IPS-NIHi7 (cell line): ENCODE measurements at regions not wholly inside any gene's neighbourhood (a gene's known extent, or its start where the extent isn't known, plus 50 kb on each side); places are given as distances from the start of the nearest gene placed in this dataset.

Experiments used
- DNase-seq: peaks from one replicate; pipeline ENCODE4 v3.0.0; 2012; ENCODE audit warnings: mixed read lengths; ENCODE audit errors: extremely low spot score

- no peak for DNase-seq
Observed at GRCh38 chr1:209326076-209326475, 257.4 kb upstream of the CAMK1G start.

- no peak for DNase-seq
Observed at GRCh38 chr1:209326831-209327230, 256.7 kb upstream of the CAMK1G start.

DNA sequence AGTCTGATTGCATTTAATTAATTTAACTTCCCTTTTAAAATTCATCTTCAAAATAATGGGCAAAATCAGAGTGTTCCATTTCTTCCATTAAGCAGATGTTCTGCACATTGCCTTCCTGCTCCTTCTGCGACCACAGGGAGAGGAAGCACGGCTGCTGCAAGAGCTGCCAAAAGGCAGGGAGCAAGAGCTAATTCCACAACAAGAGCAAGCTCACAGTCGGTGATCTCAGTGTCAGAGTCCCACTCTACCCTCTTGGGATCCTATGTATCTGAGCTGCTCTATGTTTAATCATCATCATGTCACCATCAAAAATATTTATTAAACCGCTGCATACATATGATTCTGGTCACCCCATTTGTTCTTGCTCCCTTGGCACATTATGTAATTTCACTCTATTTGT lies 255.3 kb upstream of the CAMK1G start:
- DNase-seq = no peak

DNA sequence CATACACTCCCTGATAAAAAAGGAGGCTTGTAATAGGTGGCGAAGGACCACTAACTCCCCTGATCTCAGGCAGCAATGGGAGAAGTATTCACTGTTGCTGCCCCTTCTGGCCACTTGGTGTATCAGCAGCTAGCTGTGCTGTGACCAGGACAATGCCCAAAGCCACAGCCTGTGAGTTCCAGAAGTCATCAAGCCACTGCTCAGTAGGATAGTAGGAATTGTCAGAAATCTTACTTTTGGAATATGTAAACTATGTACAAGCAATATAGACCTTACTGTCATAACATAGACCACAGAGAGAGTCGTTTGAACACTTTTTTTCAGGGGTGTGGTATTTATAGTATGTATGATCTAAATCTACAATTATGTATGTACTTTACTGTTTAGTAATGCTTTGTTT lies 248.3 kb upstream of the CAMK1G start:
- DNase-seq = peak; percentile 86

DNA sequence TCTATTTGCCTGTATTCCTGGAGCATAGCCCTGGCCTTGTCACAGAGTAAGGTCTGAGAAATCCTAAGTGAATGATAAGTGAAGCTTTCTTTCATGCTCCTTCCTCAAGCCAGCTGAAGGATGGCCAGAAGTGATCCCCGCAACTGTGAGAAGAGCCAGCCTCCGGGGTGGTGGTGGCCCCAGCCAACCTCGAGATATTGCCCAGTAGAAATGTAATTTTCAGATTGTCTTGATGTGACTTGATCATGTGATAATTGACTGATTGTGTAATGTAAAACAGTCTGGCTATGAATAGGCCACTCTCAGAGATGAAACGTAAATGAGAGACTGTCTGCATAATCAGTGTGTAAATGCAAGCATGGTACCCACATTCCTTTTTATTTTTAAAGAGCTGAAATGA lies 242.4 kb upstream of the CAMK1G start:
- no peak for DNase-seq

GRCh38 chr1:209341673-209342420 lies 241.7 kb upstream of the CAMK1G start:
- DNase-seq = no peak

DNA sequence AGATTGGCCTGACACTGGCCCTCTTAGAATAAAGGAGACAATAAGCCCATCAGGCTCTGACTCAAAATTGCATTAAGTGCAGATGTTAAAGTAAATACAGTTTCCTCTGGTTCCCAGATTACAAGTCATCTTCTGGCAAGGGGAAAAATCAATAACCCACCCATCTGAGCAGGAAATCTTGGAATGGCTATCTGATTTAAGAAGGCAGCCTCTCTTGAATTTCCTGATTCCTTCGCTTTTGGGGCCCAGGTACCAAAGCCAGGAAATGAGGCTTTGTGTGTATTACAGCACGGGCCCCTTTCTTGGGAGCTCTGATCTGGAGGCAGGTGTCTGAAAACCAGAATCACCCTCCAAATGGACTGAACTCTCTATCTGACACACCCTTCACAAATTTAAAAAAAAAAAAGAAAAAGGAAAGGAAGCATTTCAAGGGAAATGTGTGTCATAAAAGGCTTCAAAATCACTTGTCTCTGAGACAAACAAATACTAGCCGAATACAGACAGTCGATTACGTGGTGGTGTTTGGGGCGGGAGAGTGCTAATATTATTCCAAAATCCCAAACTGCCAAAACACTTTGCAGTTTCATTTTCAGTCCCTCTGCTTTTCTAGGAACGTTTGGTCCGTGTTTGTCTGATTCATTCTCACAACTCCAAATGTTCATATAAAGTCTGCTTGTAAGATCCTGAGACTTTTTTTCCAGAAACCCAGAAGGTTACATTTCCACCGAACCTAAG lies 240.9 kb upstream of the CAMK1G start:
- no peak for DNase-seq

- no peak for DNase-seq
Observed at GRCh38 chr1:209343511-209343910, 240.0 kb upstream of the CAMK1G start.

GRCh38 chr1:209344156-209344555 lies 239.4 kb upstream of the CAMK1G start:
- no peak for DNase-seq

GRCh38 chr1:209349363-209350308 lies 233.9 kb upstream of the CAMK1G start:
- DNase-seq = no peak

DNA sequence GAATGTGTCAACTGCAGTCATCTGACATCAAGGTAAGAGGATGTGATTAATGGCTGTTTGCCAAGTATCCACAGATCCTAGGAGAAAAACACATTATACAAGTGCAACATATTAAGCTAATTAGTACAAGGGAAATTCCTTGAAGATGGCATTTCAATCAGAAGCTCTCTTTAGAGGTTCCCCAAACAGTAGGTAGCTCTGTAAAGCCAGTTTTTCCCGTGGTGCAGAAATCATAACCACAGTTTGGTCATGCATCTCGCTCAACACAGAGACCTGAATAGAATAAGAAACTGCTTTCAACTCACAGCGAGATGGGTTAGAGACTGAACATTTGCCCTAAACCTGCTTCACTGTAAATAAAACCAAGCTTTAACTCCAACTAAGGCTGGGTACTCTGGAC lies 230.5 kb upstream of the CAMK1G start:
- no peak for DNase-seq

DNA sequence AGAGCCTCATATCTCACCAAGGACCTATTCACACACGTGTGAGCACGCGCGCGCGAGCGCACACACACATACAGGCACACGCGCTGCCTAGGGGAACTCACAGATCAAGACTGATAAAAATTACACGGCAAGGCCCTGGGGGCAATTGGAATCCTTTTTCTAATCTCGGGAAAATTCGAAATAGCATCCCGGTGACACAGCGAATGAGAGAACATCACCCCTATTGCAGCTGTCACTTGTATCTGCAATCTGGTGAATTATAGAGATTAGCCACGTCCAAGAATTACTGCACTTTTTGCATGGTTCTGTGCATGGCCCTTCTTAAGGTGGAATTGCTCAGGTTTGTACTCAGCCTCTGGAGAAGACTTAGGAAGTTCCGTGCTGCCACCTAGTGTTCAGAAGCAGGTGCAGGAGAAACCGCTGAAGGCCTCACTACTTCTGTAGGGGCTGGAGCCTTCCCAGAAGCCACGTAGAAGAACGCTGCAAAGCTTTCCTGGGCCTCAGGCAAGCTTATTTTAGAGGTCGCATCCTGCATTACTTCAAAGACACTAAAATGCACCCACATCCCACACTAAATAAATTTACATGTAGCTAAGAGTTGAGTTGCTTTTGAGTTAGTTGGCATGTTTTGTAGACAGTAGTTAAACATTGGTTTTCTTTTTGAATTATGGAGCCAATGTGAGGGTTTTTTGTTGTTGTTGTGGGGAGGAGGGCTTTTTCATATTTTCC lies 229.2 kb upstream of the CAMK1G start:
- DNase-seq = peak; percentile 88

DNA sequence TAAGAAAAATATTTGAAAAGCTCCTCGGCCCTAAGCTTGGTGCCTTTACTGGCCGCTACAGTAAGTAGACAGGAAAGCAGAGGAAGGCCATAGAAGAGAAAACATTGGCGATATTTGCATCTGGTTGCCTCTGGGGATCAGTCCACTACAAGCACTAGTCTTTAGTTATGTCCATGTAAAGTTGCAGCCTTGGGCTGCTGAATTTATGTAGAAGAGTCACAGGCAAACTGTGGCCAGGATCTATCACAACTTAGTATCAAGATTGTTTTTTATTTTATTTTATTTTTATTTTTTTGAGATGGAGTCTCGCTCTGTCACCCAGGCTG lies 228.7 kb upstream of the CAMK1G start:
- no peak for DNase-seq

GRCh38 chr1:209355415-209355814 lies 228.1 kb upstream of the CAMK1G start:
- no peak for DNase-seq

DNA sequence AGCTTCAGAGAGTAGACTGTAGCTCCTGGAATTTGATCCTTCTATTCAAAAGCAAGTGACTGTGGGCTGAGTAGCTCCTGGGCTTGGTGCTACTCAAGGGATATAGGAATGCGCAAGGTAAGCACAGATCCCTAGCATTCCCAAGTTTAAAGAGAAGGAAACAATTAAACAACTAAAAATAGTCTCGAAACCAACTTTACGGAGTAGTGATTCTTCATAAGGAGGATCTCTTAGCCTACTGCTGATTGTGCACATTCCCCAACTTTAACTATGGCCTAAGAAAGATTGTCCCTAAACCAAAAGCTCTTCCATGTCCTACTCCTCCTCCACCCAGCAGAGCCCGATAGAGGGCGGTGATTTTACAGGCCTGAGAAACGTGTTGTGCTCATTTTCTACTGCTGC lies 226.5 kb upstream of the CAMK1G start:
- DNase-seq = no peak

- DNase-seq = peak; percentile 20
Observed at GRCh38 chr1:209363112-209363511, 220.4 kb upstream of the CAMK1G start.

DNA sequence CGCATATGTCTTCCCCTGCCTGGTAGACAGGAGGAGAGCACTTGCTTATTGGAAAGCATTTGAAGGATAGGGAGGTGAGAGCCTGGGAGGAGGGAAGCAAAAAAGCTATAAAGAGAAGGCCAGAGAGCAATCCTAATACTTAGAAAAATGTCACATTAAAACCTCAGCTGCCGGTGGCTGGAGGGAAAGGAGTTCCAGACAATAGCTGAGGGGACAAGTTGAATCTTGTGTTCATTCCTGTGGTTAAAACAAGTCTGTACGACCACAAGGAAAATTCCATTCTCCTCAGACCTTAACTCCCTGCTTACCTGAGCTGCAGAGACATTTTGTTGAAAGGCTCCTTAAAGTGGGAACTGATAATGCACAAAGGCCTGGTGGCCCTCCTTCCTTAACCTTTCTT lies 218.8 kb upstream of the CAMK1G start:
- no peak for DNase-seq

DNA sequence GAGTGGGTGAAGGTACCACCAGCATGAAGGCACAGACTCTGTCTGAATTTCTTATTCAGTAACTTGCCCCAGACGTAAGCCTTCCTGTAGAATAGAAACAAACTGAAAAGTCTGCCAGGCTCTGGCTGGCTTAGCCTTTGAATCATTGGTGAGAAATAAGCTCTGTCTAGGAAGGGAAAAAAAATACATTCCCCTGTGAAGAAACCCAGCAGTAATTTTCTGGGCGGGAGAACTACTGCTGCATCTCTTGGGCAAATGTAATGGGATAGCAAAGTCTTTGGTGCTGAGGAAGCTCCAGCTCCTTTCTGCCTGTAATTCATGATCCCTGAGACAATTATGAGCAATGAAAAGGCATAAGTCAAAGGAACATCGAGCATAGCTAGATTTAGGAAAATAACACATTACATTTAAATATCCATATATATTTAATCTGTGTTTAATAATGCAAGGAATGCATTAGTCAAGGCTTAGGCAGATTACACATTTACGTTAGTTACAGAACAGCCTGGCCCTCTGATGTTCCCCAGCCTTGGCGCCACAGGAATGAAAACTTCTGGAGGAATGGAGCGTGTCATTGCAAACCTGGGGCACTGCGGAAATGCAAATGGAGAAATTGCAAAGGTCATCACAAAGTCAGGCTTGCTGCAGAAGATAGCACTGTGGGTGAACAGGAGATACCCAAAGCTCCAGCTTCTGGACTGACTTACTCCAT lies 216.3 kb upstream of the CAMK1G start:
- no peak for DNase-seq

DNA sequence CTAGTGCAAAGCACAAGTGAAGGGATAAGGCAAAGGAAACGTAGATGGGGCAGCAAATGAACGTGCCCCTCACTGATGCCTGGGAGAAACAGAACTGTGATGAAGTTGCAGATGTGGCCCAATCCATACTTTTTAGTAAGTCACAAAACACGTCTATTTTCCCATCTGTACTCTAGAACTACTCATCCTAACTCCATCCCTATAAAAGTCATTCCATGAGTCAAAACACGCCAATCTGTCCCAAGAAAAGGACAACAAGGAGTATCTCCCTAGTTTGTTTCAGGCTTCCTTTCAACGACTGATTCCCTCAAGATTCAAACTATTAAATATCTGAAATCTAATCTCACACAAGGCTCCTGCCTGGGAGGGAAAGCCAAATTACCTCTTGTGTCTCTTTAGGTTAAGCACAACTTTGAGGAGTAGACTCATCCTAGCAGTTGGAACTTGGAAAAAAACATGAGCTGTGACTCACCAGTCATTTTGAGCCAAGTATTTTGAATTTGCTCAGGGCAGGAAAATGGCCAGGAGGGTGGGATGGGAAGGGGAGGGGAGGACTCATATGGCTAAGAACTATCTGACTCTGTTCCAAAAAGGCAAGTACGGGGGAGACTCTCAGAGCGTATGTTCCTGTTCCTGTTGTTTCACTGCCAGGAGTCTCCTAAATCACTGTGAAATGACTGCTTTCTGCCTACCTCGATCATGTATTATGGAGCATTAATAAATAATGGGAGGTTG lies 214.5 kb upstream of the CAMK1G start:
- no peak for DNase-seq

DNA sequence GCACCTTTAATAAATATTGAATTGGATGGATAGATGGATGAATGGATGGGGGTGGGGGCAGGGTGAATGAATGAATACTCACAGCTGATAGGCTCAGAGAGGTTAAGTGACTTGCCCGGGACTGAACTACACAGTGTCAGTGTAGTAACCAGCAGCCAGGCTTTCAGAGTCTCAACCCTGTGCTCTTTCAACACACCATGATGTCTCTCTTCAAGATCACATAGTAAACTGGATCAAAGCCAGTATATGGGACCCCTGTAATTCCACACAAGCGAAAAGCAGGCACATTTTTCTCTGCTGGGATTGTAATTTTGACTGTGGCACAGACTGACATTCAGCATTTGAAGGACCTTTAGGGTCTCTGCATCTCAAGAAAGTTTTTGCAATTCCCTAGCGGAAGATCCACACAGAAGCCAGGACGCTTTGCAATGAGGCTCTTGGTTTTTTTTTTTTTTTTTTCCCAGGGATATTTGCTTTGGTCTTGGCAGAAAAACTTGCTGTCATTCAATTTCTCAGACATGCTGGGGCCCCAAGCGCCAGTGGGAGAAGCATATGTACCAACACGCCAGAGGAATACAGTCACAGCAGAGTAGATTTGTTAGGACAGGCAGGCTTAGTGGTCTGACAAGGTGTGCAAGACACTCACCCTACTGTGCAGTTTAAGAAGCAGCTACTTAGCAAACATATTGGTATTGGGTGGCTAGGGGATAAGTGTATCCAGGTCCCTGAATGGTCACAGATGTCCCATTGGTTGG lies 213.1 kb upstream of the CAMK1G start:
- DNase-seq = no peak
